ENCODE measurements at regions not wholly inside any gene's neighbourhood (a gene's known extent, or its start where the extent isn't known, plus 50 kb on each side); places are given as distances from the start of the nearest gene placed in this dataset.

GRCh38 chrX:22534643-22535042 lies 261.9 kb downstream of the CBLL2 start:
- TF ChIP-seq, protein P1, sequence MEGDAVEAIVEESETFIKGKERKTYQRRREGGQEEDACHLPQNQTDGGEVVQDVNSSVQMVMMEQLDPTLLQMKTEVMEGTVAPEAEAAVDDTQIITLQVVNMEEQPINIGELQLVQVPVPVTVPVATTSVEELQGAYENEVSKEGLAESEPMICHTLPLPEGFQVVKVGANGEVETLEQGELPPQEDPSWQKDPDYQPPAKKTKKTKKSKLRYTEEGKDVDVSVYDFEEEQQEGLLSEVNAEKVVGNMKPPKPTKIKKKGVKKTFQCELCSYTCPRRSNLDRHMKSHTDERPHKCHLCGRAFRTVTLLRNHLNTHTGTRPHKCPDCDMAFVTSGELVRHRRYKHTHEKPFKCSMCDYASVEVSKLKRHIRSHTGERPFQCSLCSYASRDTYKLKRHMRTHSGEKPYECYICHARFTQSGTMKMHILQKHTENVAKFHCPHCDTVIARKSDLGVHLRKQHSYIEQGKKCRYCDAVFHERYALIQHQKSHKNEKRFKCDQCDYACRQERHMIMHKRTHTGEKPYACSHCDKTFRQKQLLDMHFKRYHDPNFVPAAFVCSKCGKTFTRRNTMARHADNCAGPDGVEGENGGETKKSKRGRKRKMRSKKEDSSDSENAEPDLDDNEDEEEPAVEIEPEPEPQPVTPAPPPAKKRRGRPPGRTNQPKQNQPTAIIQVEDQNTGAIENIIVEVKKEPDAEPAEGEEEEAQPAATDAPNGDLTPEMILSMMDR (IDR thresholded peaks at IDR 0.05; ENCODE audit: low read depth, low read length, missing control alignments), result no peak
- Histone ChIP-seq H3K36me3 (replicated peaks) (no peaks in the 10 kb centered on the region), H3K27ac (no peak overlapping the region), H3K27me3 (replicated peaks) (no peaks in the 10 kb centered on the region), H3K4me3 (ENCODE audit: low read depth, low read length) (no peak overlapping the region)
- peak; percentile 89 for DNase-seq
- in situ Hi-C loops (cut with HindIII; ENCODE audit: low pct_ligation_motif_present, low sequenced_read_pairs), result no loop called here

DNA sequence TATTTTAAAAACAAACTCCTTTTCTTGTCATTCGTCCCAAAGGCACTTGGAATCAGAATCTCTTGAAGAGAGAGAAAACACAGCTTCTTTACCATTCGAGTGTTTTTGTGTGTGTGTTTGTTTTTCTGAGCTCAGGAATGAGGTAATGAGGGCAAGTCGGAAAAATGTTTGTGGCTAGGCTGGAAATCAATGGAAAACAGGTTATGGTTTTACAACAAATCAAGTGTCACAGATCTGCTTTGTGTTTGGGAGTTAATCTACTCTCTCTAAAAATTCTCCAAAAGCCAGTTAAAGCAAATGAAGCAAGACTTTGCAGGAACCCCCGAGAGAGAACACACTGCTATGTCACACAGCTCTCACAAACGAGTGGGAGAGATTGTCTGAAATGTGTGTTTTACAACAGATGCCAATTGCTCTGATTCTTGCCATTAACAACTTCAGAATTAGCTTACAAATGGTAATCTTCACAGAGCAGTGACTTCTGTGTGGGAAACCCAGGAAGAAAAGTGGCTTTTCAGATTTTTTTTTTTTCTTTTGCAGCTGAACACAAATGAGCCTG lies 264.1 kb downstream of the CBLL2 start:
- Histone ChIP-seq H3K36me3 (replicated peaks) (no peaks in the 10 kb centered on the region), H3K4me3 (ENCODE audit: low read depth, low read length) (no peak overlapping the region), H3K27ac (no peak overlapping the region), H3K27me3 (replicated peaks) (no peaks in the 10 kb centered on the region)
- DNase-seq, result no peak
- TF ChIP-seq, protein P1 (IDR thresholded peaks at IDR 0.05; ENCODE audit: low read depth, low read length, missing control alignments), result no peak
- in situ Hi-C loops (cut with HindIII; ENCODE audit: low pct_ligation_motif_present, low sequenced_read_pairs), result no loop called here

DNA sequence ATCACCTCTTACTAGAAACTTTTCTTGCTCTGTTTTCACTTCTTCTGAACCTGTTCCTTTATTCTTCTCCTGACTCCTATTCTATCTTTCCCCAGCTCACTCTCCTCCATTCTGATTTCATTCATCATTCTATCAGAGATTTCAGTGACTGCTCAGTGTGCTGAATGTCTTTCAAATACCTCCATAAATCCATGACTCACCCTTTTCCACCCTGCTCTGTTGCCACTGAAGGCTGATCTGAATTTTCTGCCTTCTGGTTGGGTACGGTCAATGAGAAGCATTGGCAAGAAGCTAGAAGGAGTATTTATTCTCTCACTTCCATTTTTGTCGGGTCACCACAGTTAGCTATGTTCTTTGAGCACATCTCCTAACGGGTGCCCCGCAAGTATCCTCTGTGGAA lies 265.9 kb downstream of the CBLL2 start:
- no peak overlapping the region for H3K4me3 ChIP-seq (ENCODE audit: low read depth, low read length)
- in situ Hi-C loops (cut with HindIII; ENCODE audit: low pct_ligation_motif_present, low sequenced_read_pairs), result no loop called here
- no peaks in the 10 kb centered on the region for H3K27me3 ChIP-seq (replicated peaks)
- DNase-seq, result no peak
- no peak overlapping the region for H3K27ac ChIP-seq
- no peaks in the 10 kb centered on the region for H3K36me3 ChIP-seq (replicated peaks)
- TF ChIP-seq, protein P1 (IDR thresholded peaks at IDR 0.05; ENCODE audit: low read depth, low read length, missing control alignments), result no peak

- TF ChIP-seq, protein P1 (IDR thresholded peaks at IDR 0.05; ENCODE audit: low read depth, low read length, missing control alignments), result no peak
- Histone ChIP-seq H3K36me3 (replicated peaks) (no peaks in the 10 kb centered on the region), H3K4me3 (ENCODE audit: low read depth, low read length) (no peak overlapping the region), H3K27ac (no peak overlapping the region), H3K27me3 (replicated peaks) (no peaks in the 10 kb centered on the region)
- in situ Hi-C loops (cut with HindIII; ENCODE audit: low pct_ligation_motif_present, low sequenced_read_pairs), result no loop called here
- no peak for DNase-seq
Measured at GRCh38 chrX:22541926-22542325, 269.2 kb downstream of the CBLL2 start.

- in situ Hi-C loops (cut with HindIII; ENCODE audit: low pct_ligation_motif_present, low sequenced_read_pairs), result no loop called here
- Histone ChIP-seq H3K36me3 (replicated peaks) (no peaks in the 10 kb centered on the region), H3K4me3 (ENCODE audit: low read depth, low read length) (no peak overlapping the region), H3K27me3 (replicated peaks) (no peaks in the 10 kb centered on the region), H3K27ac (no peak overlapping the region)
- DNase-seq, result no peak
- TF ChIP-seq, protein P1 (IDR thresholded peaks at IDR 0.05; ENCODE audit: low read depth, low read length, missing control alignments), result no peak
Measured at GRCh38 chrX:22542641-22543040, 269.9 kb downstream of the CBLL2 start.

- H3K36me3 ChIP-seq (replicated peaks), result no peaks in the 10 kb centered on the region
- H3K27me3 ChIP-seq (replicated peaks), result no peaks in the 10 kb centered on the region
- DNase-seq, result no peak
- in situ Hi-C loops (cut with HindIII; ENCODE audit: low pct_ligation_motif_present, low sequenced_read_pairs), result no loop called here
- no peak overlapping the region for H3K27ac ChIP-seq
- TF ChIP-seq, protein P1 (IDR thresholded peaks at IDR 0.05; ENCODE audit: low read depth, low read length, missing control alignments), result no peak
- H3K4me3 ChIP-seq (ENCODE audit: low read depth, low read length), result no peak overlapping the region
Measured at GRCh38 chrX:22559506-22559905, 286.8 kb downstream of the CBLL2 start.

Measured in brain microvascular endothelial cell (primary cell).